Thyroid gland (tissue), 4 donors: ENCODE measurements at regions not wholly inside any gene's neighbourhood (a gene's known extent, or its start where the extent isn't known, plus 50 kb on each side); places are given as distances from the start of the nearest gene placed in this dataset.

Experiments used
- CTCF ChIP-seq, 6 experiments: fragments of 200-600 bp in 3 of 6; fragments of 450-650 bp in 3 of 6; sonication (generic) in 3 of 6; IDR thresholded peaks; one replicate each; pipeline ENCODE4 v1.5.1; 2016 to 2019; ENCODE audit warnings: antibody characterized with exemption in 6 of 6, mild to moderate bottlenecking in 2 of 6, inconsistent platforms in 1 of 6, moderate library complexity in 1 of 6
- POLR2A ChIP-seq, 2 donors: fragments of 450-650 bp; IDR thresholded peaks; one replicate each; pipeline ENCODE4 v1.6.1; 2017; ENCODE audit warnings: antibody characterized with exemption in 2 of 2, mild to moderate bottlenecking in 2 of 2, moderate library complexity in 1 of 2

GRCh38 chr7:131681961-131682360 lies 125.5 kb upstream of the PODXL start:
- TF ChIP-seq CTCF (IDR thresholded peaks at IDR 0.05) (no peak), POLR2A (IDR thresholded peaks at IDR 0.05) (no peak)
